Lower leg skin (tissue), 4 donors: ENCODE measurements at regions not wholly inside any gene's neighbourhood (a gene's known extent, or its start where the extent isn't known, plus 50 kb on each side); places are given as distances from the start of the nearest gene placed in this dataset.

Experiments
- DNase-seq, 2 donors: peaks; one replicate each; pipeline ENCODE4 v3.0.0-alpha.2; 2019; ENCODE audit warnings: low spot score in 2 of 2
- H3K4me3 ChIP-seq: fragments of 200-600 bp; sonication (generic); 2 replicates; pipeline ENCODE4 v1.5.1; 2017; ENCODE audit warnings: mild to moderate bottlenecking, low read depth; ENCODE audit not compliant: poor library complexity, severe bottlenecking
- CTCF ChIP-seq, 3 donors: fragments of 450-650 bp; IDR thresholded peaks; one replicate each; pipeline ENCODE4 v1.5.1; 2016; ENCODE audit warnings: antibody characterized with exemption in 3 of 3, mild to moderate bottlenecking in 3 of 3, moderate library complexity in 2 of 3
- POLR2A ChIP-seq, 2 donors: fragments of 450-650 bp; IDR thresholded peaks; one replicate each; pipeline ENCODE4 v1.6.1; 2016 to 2017; ENCODE audit warnings: antibody characterized with exemption in 2 of 2, mild to moderate bottlenecking in 1 of 2, moderate library complexity in 1 of 2
- WGBS, 2 donors: methylation state at CpG; one replicate each; pipeline ENCODE4 v1.1.5; 2018; 5-methylcytosine and 5-hydroxymethylcytosine counted together
- intact Hi-C: fragments of 100-400 bp; cut with DNase I; formaldehyde crosslinking; loops from one replicate; pipeline ENCODE4 v1.15.0; 2023; ENCODE audit warnings: low total_unique reads

GRCh38 chr14:22410497-22410896, 178.5 kb downstream of the DAD1 start:
- TF ChIP-seq POLR2A (IDR thresholded peaks at IDR 0.05) (no peak), CTCF (IDR thresholded peaks at IDR 0.05) (no peak)
- H3K4me3 ChIP-seq: no peak overlapping the region
- DNase-seq: no peak
- intact Hi-C loops: no loop called here

GRCh38 chr14:22409006-22409405, 180.0 kb downstream of the DAD1 start:
- 74 to 82% methylated on average over 3 of the region's 3 CpGs for WGBS, 2 donors
- H3K4me3 ChIP-seq: no peak overlapping the region
- DNase-seq: no peak
- no peak for TF ChIP-seq POLR2A (IDR thresholded peaks at IDR 0.05)
- no peak for TF ChIP-seq CTCF (IDR thresholded peaks at IDR 0.05)
- intact Hi-C loops: no loop called here

GRCh38 chr14:22408547-22408946, 180.5 kb downstream of the DAD1 start:
- intact Hi-C loops: no loop called here
- no peak for TF ChIP-seq CTCF (IDR thresholded peaks at IDR 0.05)
- no peak for TF ChIP-seq POLR2A (IDR thresholded peaks at IDR 0.05)
- DNase-seq: no peak
- 95 to 99% methylated on average over 2 of the region's 2 CpGs for WGBS, 2 donors
- no peak overlapping the region for H3K4me3 ChIP-seq

GRCh38 chr14:22407033-22407432, 182.0 kb downstream of the DAD1 start:
- WGBS, 2 donors: 70 to 80% methylated on average over 6 of the region's 6 CpGs
- H3K4me3 ChIP-seq: no peak overlapping the region
- no peak for DNase-seq
- no peak for TF ChIP-seq CTCF (IDR thresholded peaks at IDR 0.05)
- no peak for TF ChIP-seq POLR2A (IDR thresholded peaks at IDR 0.05)
- intact Hi-C loops: no loop called here

GRCh38 chr14:22405201-22405600, 183.8 kb downstream of the DAD1 start:
- intact Hi-C loops: no loop called here
- WGBS, 2 donors: 72 to 88% methylated on average over 1 of the region's 1 CpG
- no peak overlapping the region for H3K4me3 ChIP-seq
- TF ChIP-seq CTCF (IDR thresholded peaks at IDR 0.05) (no peak), POLR2A (IDR thresholded peaks at IDR 0.05) (no peak)
- DNase-seq: no peak

GRCh38 chr14:22403296-22403695, 185.7 kb downstream of the DAD1 start:
- WGBS, 2 donors: 85 to 87% methylated on average over 4 of the region's 4 CpGs
- no peak for DNase-seq
- no peak overlapping the region for H3K4me3 ChIP-seq
- intact Hi-C loops: no loop called here
- TF ChIP-seq POLR2A (IDR thresholded peaks at IDR 0.05) (no peak), CTCF (IDR thresholded peaks at IDR 0.05) (no peak)
